OCI-LY7 (cell line): ENCODE measurements at regions not wholly inside any gene's neighbourhood (a gene's known extent, or its start where the extent isn't known, plus 50 kb on each side); places are given as distances from the start of the nearest gene placed in this dataset.

ENCODE experiments used
- EZH2phosphoT487 ChIP-seq: fragments of 200-600 bp; sonication (generic); IDR thresholded peaks from 2 replicates; pipeline ENCODE4 v1.6.1; 2018; ENCODE audit warnings: low read depth, borderline replicate concordance, mild to moderate bottlenecking, mixed run types, antibody characterized with exemption, low read length, moderate library complexity, mixed read lengths
- TF ChIP-seq, protein P1 (sequence below): fragments of 200-600 bp; sonication (generic); conservative IDR thresholded peaks from 2 replicates; pipeline ENCODE4 v1.5.1; 2014; ENCODE audit warnings: mild to moderate bottlenecking, antibody characterized with exemption, low read length, moderate library complexity, mixed read lengths

DNA sequence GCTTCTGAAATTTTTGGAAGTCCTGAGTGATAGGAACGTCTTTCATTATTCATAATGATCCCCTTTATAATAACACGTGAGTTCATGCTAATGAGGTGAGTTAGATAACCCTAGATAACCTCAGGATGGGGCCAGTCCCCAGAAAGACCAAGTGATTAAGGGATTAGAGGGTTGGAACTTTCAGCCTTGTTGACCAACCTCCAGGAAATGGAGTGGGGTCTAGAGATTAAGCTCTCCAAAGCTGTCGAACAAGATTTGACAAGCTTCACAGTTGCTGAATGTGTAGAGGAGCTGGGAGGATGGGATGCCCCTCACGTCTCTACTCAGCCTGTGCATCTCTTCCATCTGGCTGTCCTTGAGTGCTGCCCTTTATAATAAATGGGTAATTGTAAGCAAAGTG, 107.1 kb downstream of the ZMAT3 start:
- TF ChIP-seq, protein P1, sequence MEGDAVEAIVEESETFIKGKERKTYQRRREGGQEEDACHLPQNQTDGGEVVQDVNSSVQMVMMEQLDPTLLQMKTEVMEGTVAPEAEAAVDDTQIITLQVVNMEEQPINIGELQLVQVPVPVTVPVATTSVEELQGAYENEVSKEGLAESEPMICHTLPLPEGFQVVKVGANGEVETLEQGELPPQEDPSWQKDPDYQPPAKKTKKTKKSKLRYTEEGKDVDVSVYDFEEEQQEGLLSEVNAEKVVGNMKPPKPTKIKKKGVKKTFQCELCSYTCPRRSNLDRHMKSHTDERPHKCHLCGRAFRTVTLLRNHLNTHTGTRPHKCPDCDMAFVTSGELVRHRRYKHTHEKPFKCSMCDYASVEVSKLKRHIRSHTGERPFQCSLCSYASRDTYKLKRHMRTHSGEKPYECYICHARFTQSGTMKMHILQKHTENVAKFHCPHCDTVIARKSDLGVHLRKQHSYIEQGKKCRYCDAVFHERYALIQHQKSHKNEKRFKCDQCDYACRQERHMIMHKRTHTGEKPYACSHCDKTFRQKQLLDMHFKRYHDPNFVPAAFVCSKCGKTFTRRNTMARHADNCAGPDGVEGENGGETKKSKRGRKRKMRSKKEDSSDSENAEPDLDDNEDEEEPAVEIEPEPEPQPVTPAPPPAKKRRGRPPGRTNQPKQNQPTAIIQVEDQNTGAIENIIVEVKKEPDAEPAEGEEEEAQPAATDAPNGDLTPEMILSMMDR, result no peak
- TF ChIP-seq EZH2phosphoT487, result no peak
